H1 (cell line): ENCODE measurements at regions not wholly inside any gene's neighbourhood (a gene's known extent, or its start where the extent isn't known, plus 50 kb on each side); places are given as distances from the start of the nearest gene placed in this dataset.

Experiments used
- CTCF ChIA-PET: fragments of 300-600 bp; sonication (Branson Sonifier 250); formaldehyde crosslinking; loops from one replicate; lab custom pipeline; 2021; ENCODE audit not compliant: partially characterized antibody; lab: Charles Lee
- POLR2A ChIA-PET: fragments of 300-600 bp; sonication (Branson Sonifier 250); formaldehyde crosslinking; loops from one replicate; lab custom pipeline; 2021; ENCODE audit warnings: inconsistent platforms; ENCODE audit not compliant: partially characterized antibody; lab: Charles Lee
- DNase-seq, 2 experiments: peaks; one replicate each; pipeline versions ENCODE4 v3.0.0 to v3.0.0-alpha.2; 2010 to 2022; ENCODE audit warnings: low spot score in 2 of 2, low read depth in 1 of 2, mixed read lengths in 1 of 2
- FAIRE-seq: peaks from 2 replicates; lab custom pipeline; 2011; peaks lifted over from hg19 to GRCh38; lab: Jason Lieb, UNC
- H2AFZ ChIP-seq: 2 replicates; pipeline ENCODE4 v1.8.1; 2012; ENCODE audit warnings: low read length, inconsistent platforms
- H2AK5ac ChIP-seq: 2 replicates; pipeline ENCODE4 v1.6.1; 2013; ENCODE audit warnings: low read depth, low read length
- H2BK120ac ChIP-seq: replicated peaks from 2 replicates; pipeline ENCODE3; 2013; ENCODE audit warnings: low read depth, low read length, inconsistent platforms
- H2BK12ac ChIP-seq: 2 replicates; pipeline ENCODE4 v1.6.1; 2013; ENCODE audit warnings: low read depth, low read length
- H2BK15ac ChIP-seq: 2 replicates; pipeline ENCODE4 v1.6.1; 2013; ENCODE audit warnings: low read length
- H2BK20ac ChIP-seq: 2 replicates; pipeline ENCODE4 v1.6.1; 2013; ENCODE audit warnings: low read length
- H2BK5ac ChIP-seq: 2 replicates; pipeline ENCODE4 v1.6.1; 2013; ENCODE audit warnings: low read depth, low read length
- H3K14ac ChIP-seq: 2 replicates; pipeline ENCODE4 v1.6.1; 2013; ENCODE audit warnings: inconsistent platforms; ENCODE audit not compliant: insufficient read length
- H3K18ac ChIP-seq: 2 replicates; pipeline ENCODE4 v1.6.1; 2013; ENCODE audit warnings: low read length; ENCODE audit errors: extremely low read depth
- H3K23ac ChIP-seq: 2 replicates; pipeline ENCODE4 v1.6.1; 2013; ENCODE audit warnings: inconsistent platforms; ENCODE audit not compliant: insufficient read length
- H3K23me2 ChIP-seq: 2 replicates; pipeline ENCODE4 v1.6.1; 2013; ENCODE audit warnings: low read depth, low read length
- H3K27ac ChIP-seq: 2 replicates; pipeline ENCODE4 v1.6.1; 2011; ENCODE audit warnings: low read depth, low read length, inconsistent platforms
- H3K27me3 ChIP-seq, 4 experiments: replicated peaks in 1 of 4; 1 replicate in 1 of 4; 2 replicates in 3 of 4; pipeline versions ENCODE4 v1.6.1 to v1.8.1; 2011 to 2013; ENCODE audit warnings: low read length in 3 of 4, mild to moderate bottlenecking in 3 of 4, inconsistent platforms in 2 of 4, mixed read lengths in 2 of 4, moderate library complexity in 1 of 4; ENCODE audit not compliant: control insufficient read depth in 3 of 4, insufficient read depth in 3 of 4; ENCODE audit errors: extremely low read depth in 1 of 4
- H3K36me3 ChIP-seq, 4 experiments: 2 replicates each; pipeline versions ENCODE4 v1.6.1 to v1.8.1; 2011 to 2013; ENCODE audit warnings: mild to moderate bottlenecking in 4 of 4, low read length in 3 of 4, moderate library complexity in 2 of 4, control low read depth in 1 of 4, inconsistent platforms in 1 of 4; ENCODE audit not compliant: insufficient read depth in 4 of 4, control insufficient read depth in 2 of 4
- H3K4ac ChIP-seq: replicated peaks from 2 replicates; pipeline ENCODE3; 2013; ENCODE audit warnings: low read length, low read depth, mixed read lengths, inconsistent platforms; ENCODE audit not compliant: insufficient read length
- H3K4me1 ChIP-seq, 4 experiments: replicated peaks in 1 of 4; 1 replicate in 1 of 4; 2 replicates in 3 of 4; pipeline versions ENCODE4 v1.6.1 to v1.8.1; 2011 to 2013; ENCODE audit warnings: low read length in 3 of 4, inconsistent platforms in 2 of 4, mixed read lengths in 1 of 4; ENCODE audit not compliant: insufficient read depth in 4 of 4, control insufficient read depth in 3 of 4
- H3K4me2 ChIP-seq, 2 experiments: 2 replicates each; pipeline versions ENCODE4 v1.6.1 to v1.8.1; 2011 to 2013; ENCODE audit warnings: low read depth in 2 of 2, low read length in 2 of 2, control low read depth in 1 of 2, inconsistent platforms in 1 of 2, mild to moderate bottlenecking in 1 of 2; ENCODE audit not compliant: insufficient read depth in 1 of 2
- H3K4me3 ChIP-seq, 4 experiments: fragments of 200-600, 300-600 bp in 1 of 4; sonication (generic), shearing (Covaris generic), sonication (Bioruptor Twin) in 1 of 4; 2 replicates each; pipeline versions ENCODE4 v1.5.1 to v1.8.1; 2011 to 2016; ENCODE audit warnings: low read length in 4 of 4, low read depth in 3 of 4, control low read depth in 2 of 4, inconsistent platforms in 2 of 4, mild to moderate bottlenecking in 2 of 4, mixed read lengths in 1 of 4, moderate library complexity in 1 of 4; ENCODE audit not compliant: insufficient read depth in 2 of 4; ENCODE audit errors: extremely low read depth in 1 of 4
- H3K56ac ChIP-seq: replicated peaks from 2 replicates; pipeline ENCODE3; 2013; ENCODE audit warnings: low read depth, mild to moderate bottlenecking, mixed read lengths, low read length, inconsistent platforms; ENCODE audit not compliant: insufficient read length
- H3K79me1 ChIP-seq: 2 replicates; pipeline ENCODE4 v1.6.1; 2013; ENCODE audit warnings: low read depth, low read length, control low read depth
- H3K79me2 ChIP-seq, 2 experiments: 2 replicates each; pipeline versions ENCODE4 v1.6.1 to v1.8.1; 2012 to 2013; ENCODE audit warnings: low read length in 2 of 2, mild to moderate bottlenecking in 2 of 2, inconsistent platforms in 1 of 2; ENCODE audit not compliant: insufficient read depth in 2 of 2, control insufficient read depth in 1 of 2
- H3K9ac ChIP-seq, 4 experiments: replicated peaks in 1 of 4; 1 replicate in 1 of 4; 2 replicates in 3 of 4; pipeline versions ENCODE4 v1.6.1 to v1.8.1; 2011 to 2013; ENCODE audit warnings: low read depth in 3 of 4, low read length in 3 of 4, control low read depth in 2 of 4, mild to moderate bottlenecking in 2 of 4, moderate library complexity in 2 of 4, inconsistent platforms in 1 of 4; ENCODE audit errors: extremely low read depth in 1 of 4
- H3K9me3 ChIP-seq, 2 experiments: 2 replicates each; pipeline versions ENCODE4 v1.6.1 to v1.8.1; 2012 to 2013; ENCODE audit warnings: mild to moderate bottlenecking in 2 of 2, moderate library complexity in 2 of 2, control low read depth in 1 of 2, inconsistent platforms in 1 of 2, low read depth in 1 of 2, low read length in 1 of 2, mixed read lengths in 1 of 2; ENCODE audit not compliant: insufficient read depth in 2 of 2
- H4K20me1 ChIP-seq, 2 experiments: replicated peaks in 1 of 2; 2 replicates each; pipeline versions ENCODE3 to v1.8.1; 2011 to 2013; ENCODE audit warnings: inconsistent platforms in 2 of 2, low read length in 2 of 2, mild to moderate bottlenecking in 1 of 2; ENCODE audit not compliant: insufficient read depth in 2 of 2, control insufficient read depth in 1 of 2
- H4K5ac ChIP-seq: 2 replicates; pipeline ENCODE4 v1.6.1; 2013; ENCODE audit warnings: low read length, low read depth, mixed read lengths, inconsistent platforms; ENCODE audit not compliant: insufficient read length
- H4K8ac ChIP-seq: 2 replicates; pipeline ENCODE4 v1.8.0; 2013; ENCODE audit warnings: mild to moderate bottlenecking, moderate library complexity, low read length, inconsistent platforms; ENCODE audit not compliant: insufficient read depth; ENCODE audit errors: extremely low read depth
- H4K91ac ChIP-seq: replicated peaks from 2 replicates; pipeline ENCODE3; 2013; ENCODE audit warnings: low read length, mixed read lengths, inconsistent platforms; ENCODE audit not compliant: insufficient read length
- BRCA1 ChIP-seq: IDR thresholded peaks from 2 replicates; pipeline ENCODE4 v1.6.1; 2012; ENCODE audit warnings: low read depth, low read length, improper control_type of control experiment
- CBX5 ChIP-seq: fragments of 300-800, 300-1000 bp; sonication (generic); IDR thresholded peaks from 2 replicates; pipeline ENCODE4 v1.7.1; 2016; ENCODE audit warnings: antibody characterized with exemption, low read length, low read depth
- CTCF ChIP-seq, 3 experiments: IDR thresholded peaks; 1 replicate in 2 of 3; 2 replicates in 1 of 3; pipeline versions ENCODE4 v1.5.1 to v1.6.1; 2011; ENCODE audit warnings: low read length in 3 of 3, mild to moderate bottlenecking in 3 of 3, inconsistent platforms in 2 of 3, low read depth in 1 of 3, moderate library complexity in 1 of 3; ENCODE audit not compliant: insufficient read depth in 1 of 3; ENCODE audit errors: control extremely low read depth in 1 of 3
- JUND ChIP-seq: IDR thresholded peaks from 2 replicates; pipeline ENCODE4 v1.6.1; 2011; ENCODE audit warnings: mild to moderate bottlenecking, improper control_type of control experiment, low read length
- KDM5A ChIP-seq: fragments of 200-600 bp; IDR thresholded peaks from 2 replicates; pipeline ENCODE4 v1.7.1; 2012; ENCODE audit warnings: mild to moderate bottlenecking, low read length, inconsistent platforms, mixed read lengths
- MAX ChIP-seq: IDR thresholded peaks from 2 replicates; pipeline ENCODE4 v1.6.1; 2012; ENCODE audit warnings: inconsistent platforms
- SIRT6 ChIP-seq: IDR thresholded peaks from one replicate; pipeline ENCODE4 v1.7.1; 2012; ENCODE audit warnings: low read length, inconsistent platforms
- WGBS, 2 experiments: shearing (Covaris generic) in 1 of 2; methylation state at CpG; one replicate each; pipeline versions ENCODE4 v1.1.6 to v1.1.7; 2013 to 2015; ENCODE audit warnings: low lambda C conversion rate in 2 of 2, mixed read lengths in 2 of 2, inconsistent platforms in 1 of 2, low coverage in 1 of 2, missing lambda C conversion rate in 1 of 2; ENCODE audit not compliant: insufficient replicate concordance in 2 of 2, insufficient coverage in 1 of 2, insufficient read length in 1 of 2; ENCODE audit errors: extremely low coverage in 1 of 2, missing lambda C conversion rate in 1 of 2; 5-methylcytosine and 5-hydroxymethylcytosine counted together
- TF ChIP-seq, protein P1 (sequence below): IDR thresholded peaks from 2 replicates; pipeline ENCODE4 v1.6.1; 2011; ENCODE audit warnings: low read length, improper control_type of control experiment
- TF ChIP-seq, protein P2 (sequence below): IDR thresholded peaks from 2 replicates; pipeline ENCODE4 v1.6.1; 2011; ENCODE audit warnings: low read depth, mild to moderate bottlenecking, low read length; ENCODE audit not compliant: insufficient read depth

GRCh38 chr20:51327251-51327841, 215.2 kb downstream of the NFATC2 start:
- no peak for DNase-seq
- Histone ChIP-seq H3K4me2 (no peak overlapping the region), H3K79me1 (no peaks in the 10 kb centered on the region), H3K23ac (no peak overlapping the region), H3K4me3 (no peak overlapping the region), H3K18ac (no peak overlapping the region), H3K4me1 (no peaks in the 10 kb centered on the region; a peak in 1 of 7 replicates), H2BK15ac (no peak overlapping the region), H3K9ac (no peak overlapping the region), H3K14ac (no peak overlapping the region), H3K9me3 (peaks cover 0 to 5% of the 10 kb centered on the region in 2 experiments; a peak in 2 of 4 replicates), H4K5ac (no peak overlapping the region), H3K56ac (no peak overlapping the region), H4K20me1 (peaks cover 0 to 3% of the 10 kb centered on the region in 2 experiments), H4K8ac (no peak overlapping the region), H2AK5ac (no peak overlapping the region), H3K36me3 (no peaks in the 10 kb centered on the region), H3K27ac (no peak overlapping the region), H2BK120ac (no peak overlapping the region), H2BK5ac (no peak overlapping the region), H2BK20ac (no peak overlapping the region), H2BK12ac (no peak overlapping the region), H3K27me3 (no peaks in the 10 kb centered on the region; a peak in 1 of 7 replicates), H3K23me2 (peaks cover 2% of the 10 kb centered on the region; the same call in 1 of the 2 replicates), H3K79me2 (no peaks in the 10 kb centered on the region), H4K91ac (no peak overlapping the region), H3K4ac (no peak overlapping the region), H2AFZ (no peak overlapping the region)
- 88% methylated on average over 17 of the region's 17 CpGs; no CpG with 5 or more reads in 1 of the 2 experiments for WGBS, 2 experiments
- no peak for FAIRE-seq
- CTCF ChIA-PET, result interaction anchor here (0.8 to 10.1 kb wide), 9 partner anchors 12 to 346 kb away, joined by 3 to 165 read pairs (median 6); no protein-coding TSS in a partner anchor
- POLR2A ChIA-PET, result no interaction called here
- TF ChIP-seq CTCF (IDR thresholded peaks at IDR 0.05; ENCODE audit: control extremely low read depth in 1 of 3, insufficient read depth in 1 of 3, low read depth in 1 of 3, low read length in 3 of 3) (no peak), SIRT6 (no peak), CBX5 (no peak), KDM5A (no peak), JUND (no peak), BRCA1 (no peak), MAX (no peak)
- TF ChIP-seq, protein P1, sequence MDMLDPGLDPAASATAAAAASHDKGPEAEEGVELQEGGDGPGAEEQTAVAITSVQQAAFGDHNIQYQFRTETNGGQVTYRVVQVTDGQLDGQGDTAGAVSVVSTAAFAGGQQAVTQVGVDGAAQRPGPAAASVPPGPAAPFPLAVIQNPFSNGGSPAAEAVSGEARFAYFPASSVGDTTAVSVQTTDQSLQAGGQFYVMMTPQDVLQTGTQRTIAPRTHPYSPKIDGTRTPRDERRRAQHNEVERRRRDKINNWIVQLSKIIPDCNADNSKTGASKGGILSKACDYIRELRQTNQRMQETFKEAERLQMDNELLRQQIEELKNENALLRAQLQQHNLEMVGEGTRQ, result no peak
- TF ChIP-seq, protein P2, sequence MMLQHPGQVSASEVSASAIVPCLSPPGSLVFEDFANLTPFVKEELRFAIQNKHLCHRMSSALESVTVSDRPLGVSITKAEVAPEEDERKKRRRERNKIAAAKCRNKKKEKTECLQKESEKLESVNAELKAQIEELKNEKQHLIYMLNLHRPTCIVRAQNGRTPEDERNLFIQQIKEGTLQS, result no peak
